Muscle of back (tissue), 3 donors: ENCODE measurements at regions not wholly inside any gene's neighbourhood (a gene's known extent, or its start where the extent isn't known, plus 50 kb on each side); places are given as distances from the start of the nearest gene placed in this dataset.

ENCODE experiments used
- DNase-seq, 3 donors: peaks; one replicate each; pipeline versions ENCODE4 v3.0.0 to v3.0.0-alpha.2; 2013

- no peak for DNase-seq
Observed at GRCh38 chr3:124091716-124092115, 99.8 kb upstream of the ROPN1 start.

- peak in 1 of 3 donors; percentile 87 for DNase-seq
Observed at GRCh38 chr3:124092811-124093210, 100.9 kb upstream of the ROPN1 start.

- DNase-seq: no peak
Observed at GRCh38 chr3:124094496-124094895, 102.6 kb upstream of the ROPN1 start.

- no peak for DNase-seq
Observed at GRCh38 chr3:124097362-124098131, 105.6 kb upstream of the ROPN1 start.

- DNase-seq: no peak
Observed at GRCh38 chr3:124101643-124102042, 109.7 kb upstream of the ROPN1 start.

GRCh38 chr3:124107104-124107890 is 115.4 kb upstream of the ROPN1 start:
- DNase-seq: peak in 2 of 3 donors; percentile 17 to 56

GRCh38 chr3:124108446-124108845 is 116.5 kb upstream of the ROPN1 start:
- DNase-seq: no peak

- DNase-seq: no peak
Observed at GRCh38 chr3:124113485-124113884, 121.6 kb upstream of the ROPN1 start.

GRCh38 chr3:124115279-124115678 is 123.4 kb upstream of the ROPN1 start:
- no peak for DNase-seq

GRCh38 chr3:124115956-124116355 is 124.0 kb upstream of the ROPN1 start:
- no peak for DNase-seq

- DNase-seq: no peak
Observed at GRCh38 chr3:124116906-124117305, 125.0 kb upstream of the ROPN1 start.

GRCh38 chr3:124117486-124117885 is 125.6 kb upstream of the ROPN1 start:
- peak in 1 of 3 donors; percentile 32 for DNase-seq

- DNase-seq: no peak
Observed at GRCh38 chr3:124118397-124118796, 126.5 kb upstream of the ROPN1 start.

GRCh38 chr3:124119056-124119716 is 127.3 kb upstream of the ROPN1 start:
- peak in 2 of 3 donors; percentile 19 to 82 for DNase-seq

GRCh38 chr3:124121379-124122312 is 129.7 kb upstream of the ROPN1 start:
- DNase-seq: no peak

- no peak for DNase-seq
Observed at GRCh38 chr3:124125315-124125714, 133.4 kb upstream of the ROPN1 start.

GRCh38 chr3:124126436-124127023 is 134.6 kb upstream of the ROPN1 start:
- no peak for DNase-seq

GRCh38 chr3:124131158-124131557 is 139.2 kb upstream of the ROPN1 start:
- DNase-seq: no peak

- no peak for DNase-seq
Observed at GRCh38 chr3:124131580-124131979, 139.7 kb upstream of the ROPN1 start.

- DNase-seq: no peak
Observed at GRCh38 chr3:124132813-124133212, 140.9 kb upstream of the ROPN1 start.

GRCh38 chr3:124133366-124133940 is 141.5 kb upstream of the ROPN1 start:
- no peak for DNase-seq
